ENCODE measurements at regions not wholly inside any gene's neighbourhood (a gene's known extent, or its start where the extent isn't known, plus 50 kb on each side); places are given as distances from the start of the nearest gene placed in this dataset.

GRCh38 chr10:83333566-83333965 is 805.7 kb upstream of the GHITM start:
- Histone ChIP-seq H3K4me1 (replicated peaks in 1 of 4; ENCODE audit: control insufficient read depth in 3 of 4, insufficient read depth in 4 of 4, low read length in 3 of 4) (no peaks in the 10 kb centered on the region), H4K8ac (ENCODE audit: extremely low read depth, insufficient read depth, low read length) (no peak overlapping the region), H2BK5ac (ENCODE audit: low read depth, low read length) (no peak overlapping the region), H3K79me1 (ENCODE audit: low read depth, low read length) (no peaks in the 10 kb centered on the region), H3K23ac (ENCODE audit: insufficient read length) (no peak overlapping the region), H3K9ac (replicated peaks in 1 of 4; ENCODE audit: extremely low read depth in 1 of 4, low read depth in 3 of 4, low read length in 3 of 4) (no peak overlapping the region), H4K5ac (ENCODE audit: insufficient read length, low read depth, low read length) (no peak overlapping the region), H4K91ac (replicated peaks; ENCODE audit: insufficient read length, low read length) (no peak overlapping the region), H3K18ac (ENCODE audit: extremely low read depth, low read length) (no peak overlapping the region), H3K4ac (replicated peaks; ENCODE audit: insufficient read length, low read depth, low read length) (no peak overlapping the region), H3K56ac (replicated peaks; ENCODE audit: insufficient read length, low read depth, low read length) (no peak overlapping the region), H2BK15ac (ENCODE audit: low read length) (no peak overlapping the region), H2BK12ac (ENCODE audit: low read depth, low read length) (no peak overlapping the region), H3K4me3 (ENCODE audit: extremely low read depth in 1 of 4, insufficient read depth in 2 of 4, low read depth in 3 of 4, low read length in 4 of 4) (no peak overlapping the region), H3K27me3 (replicated peaks in 1 of 4; ENCODE audit: control insufficient read depth in 3 of 4, extremely low read depth in 1 of 4, insufficient read depth in 3 of 4, low read length in 3 of 4) (no peaks in the 10 kb centered on the region), H3K14ac (ENCODE audit: insufficient read length) (no peak overlapping the region), H3K4me2 (ENCODE audit: insufficient read depth in 1 of 2, low read depth in 2 of 2, low read length in 2 of 2) (no peak overlapping the region), H3K9me3 (ENCODE audit: insufficient read depth in 2 of 2, low read depth in 1 of 2, low read length in 1 of 2) (no peaks in the 10 kb centered on the region), H3K23me2 (ENCODE audit: low read depth, low read length) (no peaks in the 10 kb centered on the region), H2BK20ac (ENCODE audit: low read length) (no peak overlapping the region), H4K20me1 (replicated peaks in 1 of 2; ENCODE audit: control insufficient read depth in 1 of 2, insufficient read depth in 2 of 2, low read length in 2 of 2) (no peaks in the 10 kb centered on the region), H3K36me3 (ENCODE audit: control insufficient read depth in 2 of 4, insufficient read depth in 4 of 4, low read length in 3 of 4) (no peaks in the 10 kb centered on the region), H3K27ac (ENCODE audit: low read depth, low read length) (no peak overlapping the region), H2AK5ac (ENCODE audit: low read depth, low read length) (no peak overlapping the region), H3K79me2 (ENCODE audit: control insufficient read depth in 1 of 2, insufficient read depth in 2 of 2, low read length in 2 of 2) (no peaks in the 10 kb centered on the region), H2AFZ (ENCODE audit: low read length) (no peak overlapping the region), H2BK120ac (replicated peaks; ENCODE audit: low read depth, low read length) (no peak overlapping the region)
- TF ChIP-seq KDM4A (IDR thresholded peaks at IDR 0.05; ENCODE audit: low read depth, low read length, severe bottlenecking) (no peak), HDAC6 (IDR thresholded peaks at IDR 0.05; ENCODE audit: low read depth, low read length) (no peak)
- POLR2A ChIA-PET (ENCODE audit: partially characterized antibody): no interaction called here
- CTCF ChIA-PET (ENCODE audit: partially characterized antibody): no interaction called here
- no peak for FAIRE-seq
- DNase-seq (ENCODE audit: low read depth in 1 of 2, low spot score in 2 of 2): no peak
